ENCODE measurements at regions not wholly inside any gene's neighbourhood (a gene's known extent, or its start where the extent isn't known, plus 50 kb on each side); places are given as distances from the start of the nearest gene placed in this dataset.
"Not testable (repeated sequence)": the region's sequence is repeated elsewhere in the genome, so short reads cannot be mapped to it uniquely, and the experiment has no call there.

DNA sequence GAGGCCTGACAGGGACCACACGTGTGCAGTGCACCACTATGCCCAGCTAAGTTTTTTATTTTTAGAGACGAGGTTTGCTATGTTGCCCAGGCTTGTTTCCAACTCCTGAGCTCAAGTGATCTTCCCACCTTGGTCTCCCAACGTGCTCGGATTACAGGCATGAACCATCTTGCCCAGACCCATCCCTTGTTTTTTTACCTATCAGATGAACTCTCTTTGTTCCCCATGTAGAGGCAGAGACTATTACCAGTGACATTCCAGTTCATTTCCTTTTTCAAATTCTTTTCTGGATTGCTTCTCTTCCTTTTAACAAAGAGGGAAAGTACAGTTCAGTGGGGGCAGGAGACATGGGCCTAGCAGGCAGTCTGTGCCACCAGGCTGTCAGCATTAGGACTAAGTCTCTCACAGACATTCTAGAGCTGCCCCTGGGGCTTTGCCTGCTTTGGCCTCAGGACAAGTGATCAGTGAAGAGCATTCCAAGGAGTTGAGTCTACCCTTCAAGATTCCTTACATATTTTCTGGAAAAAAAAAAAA lies 103.5 kb upstream of the SLC7A14 start:
- intact Hi-C loops (cut with micrococcal nuclease; ENCODE audit: unreplicated experiment): no loop called here
- CTCF ChIA-PET: interaction anchor here (0.7 kb wide), 1 partner anchor 99 kb away, joined by 9 read pairs; no protein-coding TSS in a partner anchor
- Histone ChIP-seq H3K4me1 (ENCODE audit: insufficient read depth, low read length, poor library complexity, severe bottlenecking) (no peaks in the 10 kb centered on the region), H3K36me3 (ENCODE audit: insufficient read depth, low read length, poor library complexity, severe bottlenecking) (no peaks in the 10 kb centered on the region), H3K27me3 (replicated peaks; ENCODE audit: insufficient read depth, low read depth, low read length, poor library complexity) (no peaks in the 10 kb centered on the region), H3K27ac (ENCODE audit: low read depth, low read length, poor library complexity, severe bottlenecking) (no peak overlapping the region), H3K4me3 (ENCODE audit: low read depth, low read length, poor library complexity, severe bottlenecking) (no peak overlapping the region), H3K9me3 (ENCODE audit: low read depth, low read length, poor library complexity, severe bottlenecking) (no peaks in the 10 kb centered on the region)
- no TSS peak for BruUV-seq (replicated peaks)
- POLR2A ChIA-PET (ENCODE audit: low non-redundant PET): no interaction called here
- peak; percentile 52 for DNase-seq (ENCODE audit: low spot score)
- TF ChIP-seq EZH2 (IDR thresholded peaks at IDR 0.05; ENCODE audit: borderline replicate concordance, low read depth, low read length, poor library complexity, severe bottlenecking): no peak

DNA sequence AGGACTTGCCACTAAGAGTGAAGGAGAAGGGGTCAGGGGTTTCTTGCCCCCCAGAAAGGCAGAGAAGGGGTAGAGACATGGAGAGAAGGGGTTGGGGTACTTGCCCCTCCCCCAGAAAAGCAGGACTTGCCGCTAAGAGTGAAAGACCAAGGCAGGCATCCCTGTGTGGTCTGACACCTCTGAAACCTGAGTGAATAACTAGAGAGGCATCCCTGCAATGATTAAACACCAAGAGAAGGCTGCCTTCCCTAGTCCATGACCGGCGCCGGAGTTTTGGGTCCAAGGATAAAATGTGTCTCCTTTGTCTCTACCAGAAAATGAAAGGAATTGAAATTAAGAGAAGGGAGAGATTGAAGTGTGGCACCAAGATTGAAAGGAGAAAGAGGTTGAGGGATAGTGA lies 102.3 kb upstream of the SLC7A14 start:
- CTCF ChIA-PET: not testable (repeated sequence)

DNA sequence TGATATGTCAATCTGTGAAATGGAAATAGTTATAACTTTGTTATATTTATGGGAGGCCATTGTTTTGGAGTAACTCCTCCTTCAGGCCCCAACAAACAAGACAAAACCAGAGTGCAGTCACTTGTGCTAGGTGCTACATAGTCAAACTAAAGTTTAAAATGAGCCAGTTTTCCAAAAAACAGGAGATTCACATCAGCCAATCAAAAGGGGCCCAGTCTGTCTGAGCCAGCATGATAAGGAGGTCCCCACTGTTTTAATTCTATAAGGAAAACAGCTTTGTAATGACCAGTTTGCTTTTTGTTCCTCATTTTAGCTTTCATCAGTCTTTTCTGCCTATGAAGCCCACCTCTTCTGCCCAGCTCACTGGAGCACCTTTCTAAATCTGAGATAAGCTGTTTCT lies 94.7 kb upstream of the SLC7A14 start:
- ChIA-PET POLR2A (ENCODE audit: low non-redundant PET) (no interaction called here), CTCF (no interaction called here)
- intact Hi-C loops (cut with micrococcal nuclease; ENCODE audit: unreplicated experiment): no loop called here
- Histone ChIP-seq H3K4me3 (ENCODE audit: low read depth, low read length, poor library complexity, severe bottlenecking) (no peak overlapping the region), H3K9me3 (ENCODE audit: low read depth, low read length, poor library complexity, severe bottlenecking) (no peaks in the 10 kb centered on the region), H3K36me3 (ENCODE audit: insufficient read depth, low read length, poor library complexity, severe bottlenecking) (no peaks in the 10 kb centered on the region), H3K4me1 (ENCODE audit: insufficient read depth, low read length, poor library complexity, severe bottlenecking) (no peaks in the 10 kb centered on the region), H3K27me3 (replicated peaks; ENCODE audit: insufficient read depth, low read depth, low read length, poor library complexity) (no peaks in the 10 kb centered on the region), H3K27ac (ENCODE audit: low read depth, low read length, poor library complexity, severe bottlenecking) (no peak overlapping the region)
- TF ChIP-seq, protein P1, sequence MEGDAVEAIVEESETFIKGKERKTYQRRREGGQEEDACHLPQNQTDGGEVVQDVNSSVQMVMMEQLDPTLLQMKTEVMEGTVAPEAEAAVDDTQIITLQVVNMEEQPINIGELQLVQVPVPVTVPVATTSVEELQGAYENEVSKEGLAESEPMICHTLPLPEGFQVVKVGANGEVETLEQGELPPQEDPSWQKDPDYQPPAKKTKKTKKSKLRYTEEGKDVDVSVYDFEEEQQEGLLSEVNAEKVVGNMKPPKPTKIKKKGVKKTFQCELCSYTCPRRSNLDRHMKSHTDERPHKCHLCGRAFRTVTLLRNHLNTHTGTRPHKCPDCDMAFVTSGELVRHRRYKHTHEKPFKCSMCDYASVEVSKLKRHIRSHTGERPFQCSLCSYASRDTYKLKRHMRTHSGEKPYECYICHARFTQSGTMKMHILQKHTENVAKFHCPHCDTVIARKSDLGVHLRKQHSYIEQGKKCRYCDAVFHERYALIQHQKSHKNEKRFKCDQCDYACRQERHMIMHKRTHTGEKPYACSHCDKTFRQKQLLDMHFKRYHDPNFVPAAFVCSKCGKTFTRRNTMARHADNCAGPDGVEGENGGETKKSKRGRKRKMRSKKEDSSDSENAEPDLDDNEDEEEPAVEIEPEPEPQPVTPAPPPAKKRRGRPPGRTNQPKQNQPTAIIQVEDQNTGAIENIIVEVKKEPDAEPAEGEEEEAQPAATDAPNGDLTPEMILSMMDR (conservative IDR thresholded peaks at IDR 0.05; ENCODE audit: low read depth, low read length): no peak
- no peak for TF ChIP-seq EZH2 (IDR thresholded peaks at IDR 0.05; ENCODE audit: borderline replicate concordance, low read depth, low read length, poor library complexity, severe bottlenecking)
- no peak for DNase-seq (ENCODE audit: low spot score)
- no TSS peak for BruUV-seq (replicated peaks)

More for the DNA sequence above, 102.3 kb upstream of the SLC7A14 start:
- BruUV-seq (replicated peaks); POLR2A ChIA-PET (ENCODE audit: low non-redundant PET); H3K4me3 ChIP-seq (ENCODE audit: low read depth, low read length, poor library complexity, severe bottlenecking); H3K36me3 ChIP-seq (ENCODE audit: insufficient read depth, low read length, poor library complexity, severe bottlenecking); intact Hi-C loops (cut with micrococcal nuclease; ENCODE audit: unreplicated experiment); H3K27me3 ChIP-seq (replicated peaks; ENCODE audit: insufficient read depth, low read depth, low read length, poor library complexity); H3K9me3 ChIP-seq (ENCODE audit: low read depth, low read length, poor library complexity, severe bottlenecking); DNase-seq (ENCODE audit: low spot score); H3K27ac ChIP-seq (ENCODE audit: low read depth, low read length, poor library complexity, severe bottlenecking); H3K4me1 ChIP-seq (ENCODE audit: insufficient read depth, low read length, poor library complexity, severe bottlenecking): not testable (repeated sequence)

DNA sequence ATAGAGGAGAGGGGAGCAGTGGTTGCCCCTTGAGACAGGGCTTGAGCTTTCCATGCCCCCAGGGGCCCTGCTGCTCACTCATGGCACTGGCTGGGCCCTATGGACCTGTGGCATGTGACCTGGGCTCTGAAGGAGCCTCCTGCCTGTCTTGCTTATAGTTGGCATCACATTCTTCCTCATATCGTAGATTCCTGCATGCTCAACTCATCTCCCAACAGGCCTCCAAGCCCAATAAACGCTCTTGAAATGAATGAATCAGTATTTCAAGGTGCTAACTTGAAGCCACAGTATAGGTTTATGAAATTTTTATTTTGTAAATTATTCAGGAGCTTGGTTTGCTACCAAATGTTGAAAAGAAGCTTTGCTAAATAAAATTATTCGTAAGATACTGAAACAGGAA lies 93.3 kb upstream of the SLC7A14 start:
- TF ChIP-seq, protein P1 (conservative IDR thresholded peaks at IDR 0.05; ENCODE audit: low read depth, low read length): no peak
- no peak for TF ChIP-seq EZH2 (IDR thresholded peaks at IDR 0.05; ENCODE audit: borderline replicate concordance, low read depth, low read length, poor library complexity, severe bottlenecking)
- no peak for DNase-seq (ENCODE audit: low spot score)
- ChIA-PET CTCF (no interaction called here), POLR2A (ENCODE audit: low non-redundant PET) (no interaction called here)
- intact Hi-C loops (cut with micrococcal nuclease; ENCODE audit: unreplicated experiment): no loop called here
- no TSS peak for BruUV-seq (replicated peaks)
- no peaks in the 10 kb centered on the region for H3K36me3 ChIP-seq (ENCODE audit: insufficient read depth, low read length, poor library complexity, severe bottlenecking)
- no peaks in the 10 kb centered on the region for H3K9me3 ChIP-seq (ENCODE audit: low read depth, low read length, poor library complexity, severe bottlenecking)
- no peaks in the 10 kb centered on the region for H3K27me3 ChIP-seq (replicated peaks; ENCODE audit: insufficient read depth, low read depth, low read length, poor library complexity)
- no peak overlapping the region for H3K4me3 ChIP-seq (ENCODE audit: low read depth, low read length, poor library complexity, severe bottlenecking)
- H3K27ac ChIP-seq (ENCODE audit: low read depth, low read length, poor library complexity, severe bottlenecking): no peak overlapping the region
- no peaks in the 10 kb centered on the region for H3K4me1 ChIP-seq (ENCODE audit: insufficient read depth, low read length, poor library complexity, severe bottlenecking)

Data from A673 (cell line).